ENCODE measurements at regions not wholly inside any gene's neighbourhood (a gene's known extent, or its start where the extent isn't known, plus 50 kb on each side); places are given as distances from the start of the nearest gene placed in this dataset.

- TF ChIP-seq, protein P1, sequence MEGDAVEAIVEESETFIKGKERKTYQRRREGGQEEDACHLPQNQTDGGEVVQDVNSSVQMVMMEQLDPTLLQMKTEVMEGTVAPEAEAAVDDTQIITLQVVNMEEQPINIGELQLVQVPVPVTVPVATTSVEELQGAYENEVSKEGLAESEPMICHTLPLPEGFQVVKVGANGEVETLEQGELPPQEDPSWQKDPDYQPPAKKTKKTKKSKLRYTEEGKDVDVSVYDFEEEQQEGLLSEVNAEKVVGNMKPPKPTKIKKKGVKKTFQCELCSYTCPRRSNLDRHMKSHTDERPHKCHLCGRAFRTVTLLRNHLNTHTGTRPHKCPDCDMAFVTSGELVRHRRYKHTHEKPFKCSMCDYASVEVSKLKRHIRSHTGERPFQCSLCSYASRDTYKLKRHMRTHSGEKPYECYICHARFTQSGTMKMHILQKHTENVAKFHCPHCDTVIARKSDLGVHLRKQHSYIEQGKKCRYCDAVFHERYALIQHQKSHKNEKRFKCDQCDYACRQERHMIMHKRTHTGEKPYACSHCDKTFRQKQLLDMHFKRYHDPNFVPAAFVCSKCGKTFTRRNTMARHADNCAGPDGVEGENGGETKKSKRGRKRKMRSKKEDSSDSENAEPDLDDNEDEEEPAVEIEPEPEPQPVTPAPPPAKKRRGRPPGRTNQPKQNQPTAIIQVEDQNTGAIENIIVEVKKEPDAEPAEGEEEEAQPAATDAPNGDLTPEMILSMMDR (IDR thresholded peaks at IDR 0.05; ENCODE audit: borderline replicate concordance): no peak
- intact Hi-C loops (cut with micrococcal nuclease): no loop called here
Measured at GRCh38 chr12:65756267-65756666, 68.0 kb upstream of the HMGA2 start.

DNA sequence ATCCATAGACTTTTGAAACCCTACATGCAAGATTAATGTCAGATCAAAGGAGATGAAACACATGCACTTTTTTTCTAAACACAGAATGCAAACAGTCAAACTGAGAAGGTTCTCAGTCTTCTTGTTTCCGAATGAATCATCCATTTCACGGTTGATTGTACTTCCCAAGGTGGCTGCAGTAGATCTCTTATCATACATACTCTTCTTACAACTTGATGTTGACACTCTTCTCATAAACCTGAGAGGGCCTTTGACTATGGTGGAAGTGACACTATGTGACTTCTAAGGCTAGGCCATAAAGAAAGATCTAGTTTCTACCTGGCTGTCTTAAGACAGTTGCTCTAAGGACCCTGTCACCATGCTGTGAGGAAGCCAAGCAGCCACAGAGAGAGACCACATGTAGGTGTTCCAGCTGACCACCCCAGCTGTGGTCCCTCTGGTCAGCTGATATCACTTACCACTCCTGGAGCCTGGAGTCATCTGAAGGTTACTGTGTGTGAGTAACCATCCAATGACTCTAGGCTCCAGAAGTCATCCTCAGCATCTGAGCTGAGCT lies 67.2 kb upstream of the HMGA2 start:
- intact Hi-C loops (cut with micrococcal nuclease): no loop called here
- H3K36me3 ChIP-seq: no peaks in the 10 kb centered on the region
- H3K9me3 ChIP-seq (replicated peaks): no peaks in the 10 kb centered on the region
- no peaks in the 10 kb centered on the region for H3K4me1 ChIP-seq
- H3K27me3 ChIP-seq (ENCODE audit: low read depth): peaks cover 51% of the 10 kb centered on the region
- DNase-seq: no peak
- TF ChIP-seq, protein P1 (IDR thresholded peaks at IDR 0.05; ENCODE audit: borderline replicate concordance): no peak
- H3K4me3 ChIP-seq: no peak overlapping the region
- H3K27ac ChIP-seq (replicated peaks): no peak overlapping the region

More at GRCh38 chr12:65756267-65756666, 68.0 kb upstream of the HMGA2 start:
- Histone ChIP-seq H3K4me3 (no peak overlapping the region), H3K4me1 (no peaks in the 10 kb centered on the region), H3K9me3 (replicated peaks) (no peaks in the 10 kb centered on the region), H3K27ac (replicated peaks) (no peak overlapping the region), H3K27me3 (ENCODE audit: low read depth) (peaks cover 59% of the 10 kb centered on the region), H3K36me3 (no peaks in the 10 kb centered on the region)
- DNase-seq: no peak

- no peak for DNase-seq
- peaks cover 40% of the 10 kb centered on the region for H3K27me3 ChIP-seq (ENCODE audit: low read depth)
- TF ChIP-seq, protein P1 (IDR thresholded peaks at IDR 0.05; ENCODE audit: borderline replicate concordance): no peak
- H3K4me1 ChIP-seq: no peaks in the 10 kb centered on the region
- no peak overlapping the region for H3K4me3 ChIP-seq
- H3K27ac ChIP-seq (replicated peaks): no peak overlapping the region
- H3K9me3 ChIP-seq (replicated peaks): no peaks in the 10 kb centered on the region
- intact Hi-C loops (cut with micrococcal nuclease): no loop called here
- H3K36me3 ChIP-seq: no peaks in the 10 kb centered on the region
Measured at GRCh38 chr12:65758401-65758800, 65.9 kb upstream of the HMGA2 start.

GRCh38 chr12:65759735-65760134 lies 64.5 kb upstream of the HMGA2 start:
- H3K27ac ChIP-seq (replicated peaks): no peak overlapping the region
- H3K9me3 ChIP-seq (replicated peaks): no peaks in the 10 kb centered on the region
- H3K4me3 ChIP-seq: no peak overlapping the region
- no peaks in the 10 kb centered on the region for H3K4me1 ChIP-seq
- TF ChIP-seq, protein P1 (IDR thresholded peaks at IDR 0.05; ENCODE audit: borderline replicate concordance): no peak
- no peak for DNase-seq
- peaks cover 29% of the 10 kb centered on the region for H3K27me3 ChIP-seq (ENCODE audit: low read depth)
- intact Hi-C loops (cut with micrococcal nuclease): no loop called here
- no peaks in the 10 kb centered on the region for H3K36me3 ChIP-seq

DNA sequence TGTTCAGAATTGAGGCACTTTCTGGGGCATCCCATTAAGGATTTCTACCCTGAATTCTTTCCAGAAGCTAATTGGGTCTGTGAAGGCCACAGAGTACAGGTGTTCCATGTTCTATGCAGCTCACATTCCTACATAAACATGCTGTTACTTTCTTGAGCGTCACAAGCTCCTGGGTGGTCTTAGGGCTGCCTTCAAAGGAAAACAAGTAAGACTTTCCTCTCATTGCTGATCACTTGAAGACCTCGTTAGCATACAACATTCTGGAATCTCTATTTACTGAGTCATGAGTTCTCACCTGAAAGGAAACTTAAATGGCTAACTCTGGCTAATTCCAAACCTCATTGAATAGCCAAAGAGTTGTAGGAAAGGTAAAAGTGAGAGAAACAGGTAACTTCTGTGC lies 63.0 kb upstream of the HMGA2 start:
- intact Hi-C loops (cut with micrococcal nuclease): no loop called here
- no peak for DNase-seq

More for the DNA sequence above, 63.0 kb upstream of the HMGA2 start:
- H3K9me3 ChIP-seq (replicated peaks): no peaks in the 10 kb centered on the region
- H3K27ac ChIP-seq (replicated peaks): no peak overlapping the region
- H3K4me3 ChIP-seq: no peak overlapping the region
- H3K4me1 ChIP-seq: no peaks in the 10 kb centered on the region
- H3K27me3 ChIP-seq (ENCODE audit: low read depth): peaks cover 13% of the 10 kb centered on the region
- no peaks in the 10 kb centered on the region for H3K36me3 ChIP-seq
- TF ChIP-seq, protein P1 (IDR thresholded peaks at IDR 0.05; ENCODE audit: borderline replicate concordance): no peak

Data from left ventricle myocardium inferior (tissue), 1 donor.